ENCODE measurements at regions not wholly inside any gene's neighbourhood (a gene's known extent, or its start where the extent isn't known, plus 50 kb on each side); places are given as distances from the start of the nearest gene placed in this dataset.
A peak's percentile ranks its signal among the peaks of the same experiment; 100 is the strongest.
"Not testable (repeated sequence)": the region's sequence is repeated elsewhere in the genome, so short reads cannot be mapped to it uniquely, and the experiment has no call there.

DNA sequence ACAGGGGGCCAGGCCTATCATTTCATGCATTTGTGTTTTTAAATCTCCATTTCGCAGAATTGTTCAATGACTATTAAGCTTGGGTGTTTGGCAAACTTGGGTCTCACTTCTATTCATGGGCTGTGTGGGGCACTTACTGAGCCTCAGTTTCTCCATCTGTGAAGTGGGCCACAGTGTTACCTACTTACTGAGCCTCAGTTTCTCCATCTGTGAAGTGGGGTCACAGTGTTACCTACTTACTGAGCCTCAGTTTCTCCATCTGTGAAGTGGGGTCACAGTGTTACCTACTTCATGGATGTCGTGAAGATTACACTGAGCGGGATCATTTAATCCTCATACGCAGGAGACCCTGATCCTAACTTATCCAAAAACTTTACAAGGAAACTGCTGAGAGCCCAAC, 115.1 kb upstream of the STX18 start:
- H3K4me3 ChIP-seq = no peak overlapping the region
- no peaks in the 10 kb centered on the region for H3K9me3 ChIP-seq
- intact Hi-C loops (cut with DNase I) = no loop called here
- WGBS, 2 donors = 97 to 100% methylated on average over 4 of the region's 4 CpGs
- no peaks in the 10 kb centered on the region for H3K4me1 ChIP-seq
- H3K27ac ChIP-seq = no peak overlapping the region
- H3K27me3 ChIP-seq = no peaks in the 10 kb centered on the region
- DNase-seq = no peak
- no peaks in the 10 kb centered on the region for H3K36me3 ChIP-seq
- TF ChIP-seq POLR2A (IDR thresholded peaks at IDR 0.05) = no peak

DNA sequence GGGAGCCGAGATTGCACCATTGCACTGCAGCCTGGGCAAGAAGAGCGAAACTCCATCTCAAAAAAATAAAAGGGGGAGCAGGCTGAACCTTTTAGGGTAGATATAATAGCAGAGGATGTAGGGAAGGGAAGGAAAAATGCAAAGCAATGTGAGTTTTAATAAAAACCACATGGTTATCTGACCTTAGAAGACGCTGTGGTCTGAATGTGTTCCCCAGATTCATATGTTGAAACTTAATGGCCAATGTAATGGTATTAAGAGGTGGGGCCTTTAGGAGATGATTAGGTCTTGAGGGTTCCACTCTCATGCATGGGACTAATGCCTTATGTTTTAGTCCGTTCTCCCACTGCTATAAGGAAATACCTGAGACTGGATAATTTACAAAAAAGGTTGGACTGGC, 114.1 kb upstream of the STX18 start:
- Histone ChIP-seq H3K4me3 (no peak overlapping the region), H3K4me1 (no peaks in the 10 kb centered on the region), H3K36me3 (no peaks in the 10 kb centered on the region), H3K27me3 (no peaks in the 10 kb centered on the region), H3K9me3 (no peaks in the 10 kb centered on the region), H3K27ac (no peak overlapping the region)
- intact Hi-C loops (cut with DNase I) = no loop called here
- TF ChIP-seq, protein P1, sequence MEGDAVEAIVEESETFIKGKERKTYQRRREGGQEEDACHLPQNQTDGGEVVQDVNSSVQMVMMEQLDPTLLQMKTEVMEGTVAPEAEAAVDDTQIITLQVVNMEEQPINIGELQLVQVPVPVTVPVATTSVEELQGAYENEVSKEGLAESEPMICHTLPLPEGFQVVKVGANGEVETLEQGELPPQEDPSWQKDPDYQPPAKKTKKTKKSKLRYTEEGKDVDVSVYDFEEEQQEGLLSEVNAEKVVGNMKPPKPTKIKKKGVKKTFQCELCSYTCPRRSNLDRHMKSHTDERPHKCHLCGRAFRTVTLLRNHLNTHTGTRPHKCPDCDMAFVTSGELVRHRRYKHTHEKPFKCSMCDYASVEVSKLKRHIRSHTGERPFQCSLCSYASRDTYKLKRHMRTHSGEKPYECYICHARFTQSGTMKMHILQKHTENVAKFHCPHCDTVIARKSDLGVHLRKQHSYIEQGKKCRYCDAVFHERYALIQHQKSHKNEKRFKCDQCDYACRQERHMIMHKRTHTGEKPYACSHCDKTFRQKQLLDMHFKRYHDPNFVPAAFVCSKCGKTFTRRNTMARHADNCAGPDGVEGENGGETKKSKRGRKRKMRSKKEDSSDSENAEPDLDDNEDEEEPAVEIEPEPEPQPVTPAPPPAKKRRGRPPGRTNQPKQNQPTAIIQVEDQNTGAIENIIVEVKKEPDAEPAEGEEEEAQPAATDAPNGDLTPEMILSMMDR (IDR thresholded peaks at IDR 0.05) = no peak
- no peak for TF ChIP-seq POLR2A (IDR thresholded peaks at IDR 0.05)
- 90 to 95% methylated on average over 4 of the region's 4 CpGs for WGBS, 2 donors
- DNase-seq = no peak

DNA sequence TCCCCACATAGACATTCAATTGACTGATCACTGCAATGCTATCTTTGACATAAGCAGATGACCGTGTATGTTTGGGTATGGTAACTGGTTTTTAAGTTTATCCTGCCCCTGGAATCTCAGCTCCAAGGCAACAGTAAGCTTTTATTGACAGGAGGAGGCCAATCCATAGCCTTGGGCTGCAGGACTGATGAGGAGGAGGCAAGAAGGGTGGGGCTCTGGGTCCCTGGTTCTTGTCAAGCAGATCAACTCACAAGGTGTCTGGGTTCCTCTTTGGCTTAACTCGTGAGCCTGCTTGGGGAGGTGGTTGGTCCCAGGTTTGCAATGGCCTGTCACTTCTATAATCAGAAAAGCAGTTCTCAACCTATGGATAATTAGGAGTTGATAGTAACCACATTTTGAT, 113.2 kb upstream of the STX18 start:
- H3K4me1 ChIP-seq = no peaks in the 10 kb centered on the region
- DNase-seq = no peak
- H3K9me3 ChIP-seq = no peaks in the 10 kb centered on the region
- H3K27me3 ChIP-seq = no peaks in the 10 kb centered on the region
- no peak overlapping the region for H3K4me3 ChIP-seq
- H3K36me3 ChIP-seq = no peaks in the 10 kb centered on the region
- no peak overlapping the region for H3K27ac ChIP-seq
- no peak for TF ChIP-seq POLR2A (IDR thresholded peaks at IDR 0.05)
- WGBS, 2 donors = 80 to 83% methylated on average over 2 of the region's 2 CpGs
- intact Hi-C loops (cut with DNase I) = no loop called here

DNA sequence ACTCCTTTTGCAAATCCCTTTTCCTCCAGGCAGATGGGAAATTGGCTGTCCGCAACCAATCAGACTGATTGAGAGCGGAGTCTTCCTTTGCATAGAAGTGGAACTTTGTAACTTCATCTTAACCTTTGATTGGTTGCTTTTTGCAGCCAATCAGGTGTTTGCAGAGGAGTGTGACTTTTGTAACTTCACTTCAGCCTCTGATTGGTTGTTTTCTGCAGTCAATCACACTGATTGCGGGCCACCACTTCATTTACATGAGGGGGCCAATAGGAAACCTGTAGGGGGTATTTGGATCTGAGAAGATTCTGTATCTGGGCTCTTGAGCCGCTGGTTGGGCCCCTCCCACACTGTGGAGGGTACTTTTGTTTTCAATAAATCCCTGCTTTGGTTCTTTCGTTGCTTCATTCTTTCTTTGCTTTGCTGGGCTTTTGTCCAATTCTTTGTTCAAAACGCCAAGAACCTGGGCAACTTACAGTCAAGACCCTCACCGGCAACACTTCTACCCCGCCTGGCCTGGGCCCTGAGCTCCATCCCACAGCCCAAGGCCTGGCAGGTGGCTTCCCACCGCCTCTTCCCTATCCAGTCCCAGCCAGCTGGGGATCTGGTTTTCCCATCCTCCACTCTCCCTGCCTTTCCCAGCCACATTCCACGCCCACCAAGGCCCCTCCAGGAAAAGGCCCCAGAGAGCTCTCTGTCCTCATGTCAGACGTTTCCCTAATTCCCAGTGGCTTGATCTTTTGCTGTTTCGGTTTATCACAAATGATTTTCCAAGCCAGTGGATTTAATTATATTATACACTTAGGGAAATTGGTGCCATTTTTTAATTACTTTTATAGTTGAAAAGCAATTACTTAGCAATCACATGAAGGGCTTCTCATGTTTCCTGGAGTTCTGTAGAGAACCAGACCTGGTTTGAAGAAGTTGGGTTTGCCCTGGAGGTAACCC, 110.2 kb upstream of the STX18 start:
- Histone ChIP-seq H3K4me3 (no peak overlapping the region), H3K4me1 (no peaks in the 10 kb centered on the region), H3K27me3 (no peaks in the 10 kb centered on the region), H3K36me3 (no peaks in the 10 kb centered on the region), H3K9me3 (no peaks in the 10 kb centered on the region), H3K27ac (no peak overlapping the region)
- TF ChIP-seq POLR2A (IDR thresholded peaks at IDR 0.05) = no peak
- TF ChIP-seq, protein P1 (IDR thresholded peaks at IDR 0.05) = no peak
- WGBS, 2 donors = 71 to 79% methylated on average over 12 of the region's 12 CpGs
- intact Hi-C loops (cut with DNase I) = no loop called here
- DNase-seq = no peak

DNA sequence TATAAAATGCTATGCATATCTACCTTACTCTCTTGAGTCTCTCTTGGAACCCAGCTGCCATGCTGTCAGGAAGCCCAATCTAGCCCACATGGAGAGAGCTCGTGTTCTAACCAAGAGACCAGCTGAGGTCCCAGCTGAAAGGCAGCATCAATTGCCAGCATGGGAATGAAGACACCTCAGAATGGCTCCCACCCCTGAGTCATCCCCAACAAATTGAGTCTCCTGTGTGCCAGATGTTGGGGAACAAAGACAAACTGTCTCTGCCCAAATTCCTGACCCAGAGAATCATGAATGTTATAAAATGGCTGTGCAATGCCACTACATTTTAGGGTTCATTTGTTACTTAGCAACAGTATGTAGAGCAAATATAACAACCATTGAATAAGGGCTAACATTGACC, 105.2 kb upstream of the STX18 start:
- WGBS, 2 donors = 89 to 91% methylated on average over 1 of the region's 1 CpG

DNA sequence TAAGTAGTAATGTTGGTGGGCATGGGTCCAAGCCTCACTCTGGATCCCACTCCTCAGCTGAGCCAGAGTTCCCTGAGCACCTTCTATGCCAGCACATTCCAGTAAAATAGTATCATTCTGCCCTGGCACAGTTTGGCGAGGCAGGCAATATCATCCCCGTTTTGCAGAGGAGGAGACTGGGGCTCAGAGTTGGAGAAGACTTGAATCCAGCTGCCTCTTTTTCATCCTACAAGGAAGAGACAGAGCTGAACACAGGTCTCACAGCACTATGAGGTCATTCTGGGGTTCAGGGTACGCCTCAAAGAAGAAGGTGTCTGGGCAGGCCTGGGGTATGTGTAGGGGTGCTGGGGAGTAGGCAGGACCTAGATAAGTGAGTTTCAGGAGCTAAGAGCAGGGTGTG, 103.9 kb upstream of the STX18 start:
- Histone ChIP-seq H3K27me3 (no peaks in the 10 kb centered on the region), H3K27ac (no peak overlapping the region), H3K4me1 (peaks cover 0 to 21% (median 0%) of the 10 kb centered on the region in 3 donors), H3K36me3 (no peaks in the 10 kb centered on the region), H3K4me3 (no peak overlapping the region), H3K9me3 (no peaks in the 10 kb centered on the region)
- intact Hi-C loops (cut with DNase I) = no loop called here
- DNase-seq = no peak
- WGBS, 2 donors = 33 to 40% methylated on average over 1 to 2 of the region's 3 CpGs
- TF ChIP-seq POLR2A (IDR thresholded peaks at IDR 0.05) = no peak

More for the DNA sequence above, 105.2 kb upstream of the STX18 start:
- Histone ChIP-seq H3K9me3 (no peaks in the 10 kb centered on the region), H3K27me3 (no peaks in the 10 kb centered on the region), H3K4me1 (peaks cover 0 to 21% (median 0%) of the 10 kb centered on the region in 3 donors), H3K27ac (no peak overlapping the region), H3K4me3 (no peak overlapping the region), H3K36me3 (no peaks in the 10 kb centered on the region)
- intact Hi-C loops (cut with DNase I) = no loop called here
- no peak for DNase-seq
- TF ChIP-seq, protein P1 (IDR thresholded peaks at IDR 0.05) = no peak
- TF ChIP-seq POLR2A (IDR thresholded peaks at IDR 0.05) = no peak

DNA sequence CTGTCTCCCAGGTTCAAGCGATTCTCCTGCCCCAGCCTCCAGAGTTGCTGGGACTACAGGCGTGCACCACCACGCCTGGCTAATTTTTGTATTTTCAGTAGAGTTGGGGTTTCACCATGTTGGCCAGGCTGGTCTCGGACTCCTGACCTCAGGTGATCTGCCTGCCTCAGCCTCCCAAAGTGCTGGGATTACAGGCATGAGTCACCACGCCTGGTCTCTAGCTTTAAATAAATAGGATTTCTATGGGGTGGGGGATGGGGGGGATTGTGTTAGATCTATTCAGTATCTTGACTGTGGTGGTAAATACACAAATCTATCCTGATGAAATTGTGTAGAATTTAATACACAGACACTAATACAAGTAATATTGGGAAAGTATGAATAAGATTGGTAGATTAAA, 102.4 kb upstream of the STX18 start:
- intact Hi-C loops (cut with DNase I); H3K27me3 ChIP-seq; DNase-seq; H3K9me3 ChIP-seq; H3K4me3 ChIP-seq; H3K36me3 ChIP-seq: not testable (repeated sequence)
- peak overlapping the region in 1 of 4 donors; percentile 56 for H3K27ac ChIP-seq
- WGBS, 2 donors = 44 to 54% methylated on average over 5 of the region's 5 CpGs
- peaks cover 0 to 21% (median 0%) of the 10 kb centered on the region in 3 donors for H3K4me1 ChIP-seq

DNA sequence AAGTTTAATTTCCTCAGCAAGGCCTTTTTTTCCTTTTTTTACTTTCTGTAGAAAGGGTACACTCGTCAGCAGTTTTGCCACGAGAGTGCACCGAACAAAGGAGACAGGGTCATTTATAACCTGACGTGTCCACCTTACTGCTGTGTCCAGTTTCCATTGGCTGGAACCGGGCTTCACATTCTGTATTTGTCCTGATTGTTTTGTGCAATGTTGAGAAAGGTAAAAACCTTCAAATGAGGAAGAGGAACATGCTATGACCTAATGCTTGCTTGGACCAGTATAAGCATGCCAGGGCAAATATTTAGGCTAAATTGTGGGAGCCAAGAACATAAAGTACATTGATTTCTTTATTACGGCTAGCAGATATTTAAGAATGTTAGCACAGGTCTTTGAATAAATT, 101.9 kb upstream of the STX18 start:
- H3K9me3 ChIP-seq; H3K27me3 ChIP-seq; H3K4me3 ChIP-seq; H3K36me3 ChIP-seq; DNase-seq; intact Hi-C loops (cut with DNase I): not testable (repeated sequence)
- Histone ChIP-seq H3K4me1 (peaks cover 0 to 21% (median 0%) of the 10 kb centered on the region in 3 donors), H3K27ac (peak overlapping the region in 2 of 4 donors; percentile 21 to 56)
- WGBS, 2 donors = 40 to 46% methylated on average over 6 of the region's 6 CpGs

Data from esophagus squamous epithelium (tissue), 5 donors.